ENCODE measurements at regions not wholly inside any gene's neighbourhood (a gene's known extent, or its start where the extent isn't known, plus 50 kb on each side); places are given as distances from the start of the nearest gene placed in this dataset.

- TF ChIP-seq, protein P1, sequence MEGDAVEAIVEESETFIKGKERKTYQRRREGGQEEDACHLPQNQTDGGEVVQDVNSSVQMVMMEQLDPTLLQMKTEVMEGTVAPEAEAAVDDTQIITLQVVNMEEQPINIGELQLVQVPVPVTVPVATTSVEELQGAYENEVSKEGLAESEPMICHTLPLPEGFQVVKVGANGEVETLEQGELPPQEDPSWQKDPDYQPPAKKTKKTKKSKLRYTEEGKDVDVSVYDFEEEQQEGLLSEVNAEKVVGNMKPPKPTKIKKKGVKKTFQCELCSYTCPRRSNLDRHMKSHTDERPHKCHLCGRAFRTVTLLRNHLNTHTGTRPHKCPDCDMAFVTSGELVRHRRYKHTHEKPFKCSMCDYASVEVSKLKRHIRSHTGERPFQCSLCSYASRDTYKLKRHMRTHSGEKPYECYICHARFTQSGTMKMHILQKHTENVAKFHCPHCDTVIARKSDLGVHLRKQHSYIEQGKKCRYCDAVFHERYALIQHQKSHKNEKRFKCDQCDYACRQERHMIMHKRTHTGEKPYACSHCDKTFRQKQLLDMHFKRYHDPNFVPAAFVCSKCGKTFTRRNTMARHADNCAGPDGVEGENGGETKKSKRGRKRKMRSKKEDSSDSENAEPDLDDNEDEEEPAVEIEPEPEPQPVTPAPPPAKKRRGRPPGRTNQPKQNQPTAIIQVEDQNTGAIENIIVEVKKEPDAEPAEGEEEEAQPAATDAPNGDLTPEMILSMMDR (IDR thresholded peaks at IDR 0.05; ENCODE audit: insufficient read depth, low read length, poor library complexity, severe bottlenecking): no peak
- TF ChIP-seq EZH2phosphoT487 (conservative IDR thresholded peaks at IDR 0.05; ENCODE audit: low read length): no peak
Observed at GRCh38 chr3:22937536-22937935, 265.6 kb upstream of the UBE2E2 start.
